DMS 273 treated with DMSO at 0.1 percent for 48 hours (cell line): ENCODE measurements at regions not wholly inside any gene's neighbourhood (a gene's known extent, or its start where the extent isn't known, plus 50 kb on each side); places are given as distances from the start of the nearest gene placed in this dataset.
"Not testable (repeated sequence)": the region's sequence is repeated elsewhere in the genome, so short reads cannot be mapped to it uniquely, and the experiment has no call there.

ENCODE experiments used
- DNase-seq: peaks from one replicate; lab custom pipeline; 2025; lab: John Stamatoyannopoulos, UW

DNA sequence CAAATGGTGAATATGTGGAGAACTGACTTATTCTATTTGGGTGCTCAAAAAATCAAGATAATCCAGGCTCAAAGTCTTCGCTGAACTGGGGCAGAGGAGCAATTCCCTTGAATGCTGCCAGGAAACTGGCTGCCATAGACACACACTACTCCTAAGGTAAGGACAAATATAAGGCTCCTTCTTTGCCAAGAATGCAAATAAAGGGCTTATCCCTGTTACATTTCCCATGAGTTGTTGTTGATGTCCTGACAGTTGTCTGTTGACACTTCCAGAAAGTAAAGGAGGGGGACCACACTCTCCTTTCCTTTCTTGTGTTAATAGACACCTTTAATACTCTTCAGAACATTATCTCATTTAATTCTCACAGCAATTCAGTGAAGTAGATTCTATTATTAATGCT, 212.2 kb upstream of the PTBP2 start:
- no peak for DNase-seq

DNA sequence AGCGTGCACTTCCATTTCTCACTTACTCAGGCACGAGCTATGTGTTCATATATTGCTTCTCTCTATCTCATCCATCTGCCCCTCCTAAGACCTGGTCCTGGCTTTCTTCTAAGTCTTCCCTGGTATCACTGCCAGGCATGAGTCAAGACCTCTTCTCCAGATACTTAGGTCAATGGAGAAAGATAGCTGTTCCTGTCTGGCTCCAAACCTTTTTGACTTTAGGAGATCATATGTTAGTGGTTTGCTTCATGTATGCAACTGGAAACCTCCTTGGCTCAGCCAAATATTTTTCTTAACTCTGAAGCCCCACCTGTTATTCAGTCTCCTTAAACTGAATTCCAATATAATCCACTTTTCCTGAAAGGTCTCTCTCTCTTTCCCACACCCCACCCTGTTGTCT, 211.6 kb upstream of the PTBP2 start:
- no peak for DNase-seq

DNA sequence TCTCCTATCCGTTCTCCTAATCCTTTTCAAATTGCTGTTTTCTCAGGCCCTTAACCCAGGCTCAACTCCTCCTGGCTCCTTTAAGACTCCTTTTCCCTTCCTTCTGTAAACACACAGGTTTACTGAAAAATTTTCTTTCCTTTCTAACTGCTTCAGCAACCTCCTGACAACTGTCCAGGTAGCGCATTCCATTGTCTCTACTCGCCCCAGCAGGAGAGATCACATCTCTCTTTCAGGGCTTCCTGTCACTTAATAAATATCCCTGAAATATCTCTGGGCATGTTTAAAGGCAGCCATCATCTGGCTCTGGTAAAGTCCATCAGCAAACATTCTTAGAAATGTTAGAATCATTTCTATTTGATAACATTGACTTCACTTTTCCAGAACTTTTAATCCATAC, 211.2 kb upstream of the PTBP2 start:
- no peak for DNase-seq

DNA sequence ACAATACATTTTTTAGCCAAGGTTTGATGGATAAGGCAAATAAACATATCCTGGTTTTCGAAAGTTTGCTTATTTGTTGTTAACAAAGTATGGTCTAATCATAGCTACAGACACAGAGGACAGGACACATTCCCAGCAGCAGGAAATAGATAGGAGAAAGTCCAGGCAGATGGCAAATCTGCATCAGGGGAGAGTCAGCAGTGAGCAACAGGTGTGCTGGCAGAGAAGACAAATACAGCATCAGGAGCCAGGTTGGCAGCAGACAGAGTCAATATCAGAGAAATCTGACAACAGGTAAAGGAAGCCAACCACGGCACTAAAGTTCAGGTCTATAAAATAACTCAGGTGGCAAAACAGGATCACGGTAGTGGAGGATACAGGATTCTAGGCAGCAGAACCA, 210.7 kb upstream of the PTBP2 start:
- DNase-seq: no peak

DNA sequence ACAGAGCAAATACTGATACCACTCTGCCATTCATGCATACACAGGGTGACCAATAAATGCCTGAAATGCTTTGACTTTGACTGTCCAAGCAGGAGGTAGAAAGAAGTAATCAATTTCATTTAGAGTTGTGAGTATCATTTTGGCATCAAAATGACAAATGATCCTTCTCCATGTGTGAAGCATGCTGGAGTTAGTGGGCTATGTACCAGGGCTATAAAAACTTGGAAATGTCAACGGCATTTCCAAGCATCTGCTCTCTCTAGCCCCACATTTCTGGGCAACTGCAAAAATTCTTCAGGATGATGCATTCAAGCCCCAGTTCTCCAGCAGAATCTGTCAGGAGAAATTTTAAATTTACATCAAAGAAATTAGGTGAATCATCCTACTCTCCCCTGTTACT, 208.4 kb upstream of the PTBP2 start:
- no peak for DNase-seq

DNA sequence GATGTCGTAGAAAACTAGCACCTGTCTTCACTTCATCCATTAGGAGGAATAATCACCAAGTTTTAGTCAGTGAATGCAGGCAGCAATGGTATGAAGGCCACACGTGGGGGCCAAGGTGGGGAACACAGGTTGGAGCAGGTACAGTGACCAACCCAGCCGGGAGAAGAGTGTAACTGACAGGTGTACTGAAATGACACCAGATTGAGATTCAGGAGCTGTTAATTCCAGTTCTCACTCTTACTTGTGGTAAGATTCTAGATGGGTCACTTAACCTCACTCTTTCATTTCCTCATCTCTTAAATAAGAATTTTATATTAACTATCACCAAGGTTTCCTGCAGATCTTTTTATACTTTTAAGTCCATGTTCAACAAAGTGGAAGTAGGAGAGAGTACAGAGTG, 206.2 kb upstream of the PTBP2 start:
- no peak for DNase-seq

DNA sequence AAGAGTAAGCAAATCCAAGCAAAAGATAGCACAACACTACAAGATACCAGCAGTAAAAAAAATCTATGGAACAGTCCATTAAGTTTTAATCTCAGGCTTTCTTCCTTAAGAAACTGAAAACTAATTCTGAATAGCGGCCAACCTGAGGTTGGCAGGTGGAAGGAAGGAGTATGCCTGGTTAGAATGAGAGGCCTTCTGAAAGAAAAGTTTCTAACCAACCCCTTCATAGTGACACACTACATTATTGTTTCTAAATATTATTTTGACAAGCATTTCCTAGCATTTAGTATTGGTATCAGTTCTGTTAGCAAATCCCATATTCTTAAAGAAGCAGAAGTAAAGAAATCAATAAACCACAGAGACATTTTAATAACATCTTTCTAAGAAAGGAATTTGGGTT, 205.7 kb upstream of the PTBP2 start:
- no peak for DNase-seq

DNA sequence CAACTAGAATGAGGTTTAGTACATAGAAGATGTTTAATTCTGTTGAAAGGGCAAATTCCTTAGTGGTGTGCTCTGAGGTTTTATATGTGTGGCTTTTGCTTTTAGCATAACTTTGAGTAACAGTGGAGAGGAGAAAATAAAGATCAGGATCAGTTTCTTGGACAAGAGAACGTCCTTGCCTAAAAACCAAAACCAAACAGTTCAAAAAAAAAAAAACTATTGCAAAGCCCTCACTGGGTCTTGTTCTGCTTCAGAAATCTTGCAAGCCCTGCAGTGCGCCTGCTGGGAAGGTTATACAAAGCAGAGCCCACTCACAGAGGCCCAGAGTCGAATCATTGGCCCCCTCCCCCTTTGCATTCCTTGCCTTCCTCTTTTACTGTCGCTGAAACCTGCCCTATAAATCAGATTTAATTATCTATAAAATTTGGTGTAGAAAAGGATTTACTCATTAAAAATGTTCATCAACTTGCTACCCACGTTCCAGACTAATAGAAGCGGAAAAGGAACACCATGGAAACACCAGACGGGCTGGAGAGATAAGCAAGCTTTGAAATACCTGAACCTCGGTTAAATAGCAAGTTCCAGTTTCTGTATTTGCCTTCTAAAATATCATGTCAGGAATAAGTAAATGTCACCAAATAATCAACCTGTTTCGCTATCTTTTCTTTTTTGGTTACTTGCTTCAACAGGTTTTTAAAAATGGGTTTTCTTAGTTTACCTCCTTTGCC, 201.6 kb upstream of the PTBP2 start:
- no peak for DNase-seq

DNA sequence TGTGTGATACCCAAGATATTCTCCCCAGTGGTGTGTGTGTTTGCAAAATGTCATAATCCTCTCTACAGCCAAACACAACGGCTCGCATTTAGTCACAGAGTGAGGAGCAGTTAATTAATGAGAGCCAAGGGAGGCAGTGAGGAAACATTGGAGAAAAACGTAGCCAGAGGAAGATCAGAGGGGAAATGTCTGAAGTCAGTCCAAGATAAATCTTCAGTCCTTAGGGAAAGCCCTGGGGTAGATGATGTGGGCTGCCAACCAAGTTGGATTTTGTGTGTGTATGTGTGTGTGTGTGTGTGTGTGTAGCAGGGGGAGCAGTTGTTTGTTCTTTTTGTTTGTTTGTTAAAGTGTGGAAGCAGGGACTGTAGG, 201.0 kb upstream of the PTBP2 start:
- no peak for DNase-seq

DNA sequence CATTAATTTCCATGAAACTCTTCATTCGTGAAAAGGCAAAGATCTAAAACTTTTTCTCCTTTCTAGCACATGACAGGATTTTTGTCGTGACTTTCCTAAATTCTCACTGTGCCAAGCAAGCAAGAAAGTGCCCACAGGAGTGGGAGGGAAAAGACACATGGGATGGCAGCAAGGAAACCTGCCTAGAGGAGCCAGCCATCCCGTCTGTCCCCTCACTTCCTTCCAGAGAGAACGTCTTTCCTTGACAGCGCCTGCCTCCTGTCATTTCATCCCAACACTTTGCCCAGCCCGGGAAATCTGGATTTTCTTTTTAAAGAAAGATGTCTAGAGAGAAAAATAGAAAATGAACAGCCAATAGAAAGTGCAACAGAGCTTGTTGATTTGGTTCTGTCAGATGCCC, 200.6 kb upstream of the PTBP2 start:
- DNase-seq: no peak

DNA sequence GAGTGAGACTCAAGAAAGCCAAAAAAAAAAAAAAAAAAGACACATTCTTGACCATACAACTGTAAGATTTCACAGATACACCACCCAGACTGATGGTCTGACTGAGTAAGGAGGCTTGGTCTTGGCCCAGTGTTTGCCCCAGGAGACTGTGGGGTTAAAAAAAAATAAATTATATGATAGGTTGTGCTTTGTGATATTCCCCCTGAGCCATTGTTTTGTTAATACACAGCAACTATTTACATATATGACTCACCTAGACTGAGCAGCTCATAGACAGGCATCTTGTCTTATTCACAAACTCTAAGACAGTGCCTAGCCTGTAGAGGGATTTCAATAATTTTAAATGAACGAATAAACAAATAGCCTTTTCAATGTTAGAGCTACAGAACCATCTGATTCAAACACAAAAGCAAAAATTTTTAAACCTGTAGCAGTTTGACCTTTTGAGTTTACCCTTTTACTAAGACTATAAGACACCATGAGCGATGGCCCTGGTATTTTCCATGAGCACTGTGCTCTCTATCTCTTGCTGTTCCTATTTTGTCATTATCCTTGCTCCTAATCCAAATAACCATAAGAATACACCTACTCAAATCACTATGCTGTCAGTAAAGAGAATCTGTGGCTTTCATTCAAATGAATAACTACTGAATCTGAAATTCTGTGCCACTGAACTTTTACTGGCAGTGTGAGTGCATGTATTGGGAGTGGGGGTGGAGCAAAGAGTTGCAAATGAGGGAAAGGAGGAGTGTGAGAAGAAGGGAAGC, 199.4 kb upstream of the PTBP2 start:
- DNase-seq: no peak

DNA sequence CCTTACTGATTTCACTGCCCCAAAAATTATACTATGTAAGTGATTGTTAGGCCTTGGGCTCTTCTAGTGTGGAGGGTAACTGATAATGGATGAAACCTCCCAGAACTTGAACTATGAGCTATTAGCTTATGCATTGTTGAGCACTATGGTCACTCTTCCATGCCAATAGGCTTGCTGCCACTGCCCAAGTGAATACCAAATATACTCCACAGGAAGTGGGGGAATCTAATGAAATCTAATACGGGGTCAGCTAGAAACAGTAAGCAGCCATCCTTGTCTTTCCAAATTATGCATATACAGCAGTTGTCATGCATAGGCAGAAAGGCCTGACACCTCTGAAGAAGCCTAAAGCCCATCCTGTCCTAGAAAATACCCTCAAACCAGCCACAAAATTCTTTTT, 198.7 kb upstream of the PTBP2 start:
- DNase-seq: no peak

DNA sequence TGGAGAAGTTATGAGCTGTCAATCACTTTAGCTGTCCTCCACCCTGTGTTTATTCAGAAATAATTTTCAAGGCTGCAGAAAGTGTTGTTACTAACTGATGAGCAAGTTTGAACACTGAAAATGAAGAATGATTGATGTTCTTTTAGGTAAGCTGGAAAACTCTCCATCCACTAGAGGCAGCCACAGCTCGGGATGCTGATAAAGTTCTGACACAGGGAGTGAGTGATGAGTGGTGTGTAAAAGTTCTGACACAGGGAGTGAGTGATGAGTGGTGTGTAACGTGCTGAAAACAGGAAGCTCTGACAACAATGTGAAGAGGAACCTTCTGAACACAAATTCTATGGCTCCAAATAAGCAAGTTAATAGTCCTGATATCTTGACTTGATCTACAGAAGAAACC, 197.5 kb upstream of the PTBP2 start:
- no peak for DNase-seq

DNA sequence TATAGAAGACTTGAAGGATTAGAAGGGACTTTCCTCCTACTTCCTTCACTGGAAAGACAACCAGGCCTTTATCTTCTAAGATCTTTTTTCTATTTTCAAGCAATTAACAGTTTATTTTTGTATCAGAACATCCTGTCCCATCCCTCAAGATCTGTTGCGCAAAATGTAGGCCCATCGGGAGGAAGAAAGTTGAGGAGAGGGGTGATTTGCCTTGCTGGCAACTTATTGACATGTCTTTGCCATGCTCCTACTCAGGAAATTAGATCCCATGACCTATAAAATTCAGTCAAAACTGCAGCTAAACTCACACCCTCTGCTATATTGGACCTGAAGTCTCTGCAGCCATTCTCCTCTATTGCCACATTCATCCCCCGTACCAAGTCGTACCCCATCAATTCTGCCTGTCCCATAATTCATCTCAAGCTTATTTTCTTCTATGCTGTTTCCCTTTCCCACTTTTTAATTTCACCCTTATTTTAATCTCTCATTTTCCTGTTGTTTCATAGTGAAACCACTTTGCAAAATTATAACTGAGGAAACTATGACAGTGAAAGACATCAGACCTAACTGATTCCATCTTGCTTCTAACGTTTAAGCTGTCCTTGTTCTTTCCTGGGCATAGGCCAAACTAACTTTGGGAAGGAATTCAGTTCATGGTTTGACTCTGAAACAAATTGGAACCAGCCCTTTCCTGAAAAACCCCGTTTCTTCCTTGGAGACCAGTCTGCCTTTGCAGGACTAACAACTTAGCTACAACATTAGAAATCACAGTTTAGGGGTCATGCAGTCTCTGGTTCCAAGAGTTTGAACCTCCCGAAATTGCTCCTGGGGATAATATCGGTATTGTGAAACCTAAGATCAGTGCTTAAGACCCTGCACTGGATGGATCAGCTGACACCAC, 195.7 kb upstream of the PTBP2 start:
- no peak for DNase-seq

DNA sequence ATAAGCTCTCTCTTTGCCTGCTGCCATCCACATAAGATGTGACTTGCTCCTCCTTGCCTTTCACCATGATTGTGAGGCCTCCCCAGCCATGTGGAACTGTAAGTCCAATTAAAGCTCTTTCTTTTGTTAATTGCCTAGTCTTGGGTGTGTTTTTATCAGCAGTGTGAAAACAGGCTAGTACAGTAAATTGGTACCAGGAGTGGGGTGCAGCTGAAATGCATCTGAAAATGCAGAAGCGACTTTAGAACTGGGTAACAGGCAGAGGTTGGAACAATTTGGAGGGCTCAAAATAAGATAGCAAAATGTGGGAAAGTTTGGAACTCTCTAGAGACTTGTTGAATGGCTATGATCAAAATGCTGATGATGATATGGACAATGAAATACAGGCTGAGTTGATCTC, 192.9 kb upstream of the PTBP2 start:
- not testable (repeated sequence) for DNase-seq

DNA sequence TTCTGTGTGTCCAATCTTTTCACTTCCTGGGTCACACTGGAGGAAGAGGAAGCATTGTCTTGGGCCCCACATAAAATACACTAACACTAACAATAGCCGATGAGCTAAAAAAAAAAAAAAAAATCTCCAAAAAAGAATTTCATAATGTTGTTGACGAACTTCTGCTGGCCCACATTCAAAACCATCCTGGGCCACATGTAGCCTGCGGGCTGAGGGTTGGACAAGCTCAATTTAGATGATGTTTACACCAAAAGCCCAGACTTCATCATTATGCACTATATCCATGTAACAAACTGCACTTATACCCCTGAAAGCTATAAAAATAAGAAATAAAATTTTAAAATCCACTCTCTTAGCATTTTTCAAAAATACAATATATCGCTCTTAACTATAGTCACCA, 187.8 kb upstream of the PTBP2 start:
- DNase-seq: no peak

DNA sequence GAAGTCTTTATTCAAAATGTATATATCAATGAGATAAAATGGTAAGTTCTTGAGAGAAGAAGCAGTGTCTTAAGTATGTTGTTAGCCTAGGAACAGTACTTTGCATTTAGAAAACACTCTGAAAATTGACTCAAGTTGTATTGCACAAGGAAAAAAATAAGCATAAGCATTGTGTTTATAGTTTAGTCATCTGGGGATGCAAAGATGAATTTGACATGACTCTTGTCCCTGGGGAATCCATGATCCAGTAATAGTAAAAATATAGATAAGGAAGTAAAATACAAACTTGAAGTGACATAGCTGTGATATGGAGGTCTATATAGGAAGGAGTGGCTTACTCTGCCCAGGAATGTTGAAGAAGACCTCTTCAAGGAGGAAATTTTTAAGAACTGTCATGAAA, 185.0 kb upstream of the PTBP2 start:
- DNase-seq: no peak

DNA sequence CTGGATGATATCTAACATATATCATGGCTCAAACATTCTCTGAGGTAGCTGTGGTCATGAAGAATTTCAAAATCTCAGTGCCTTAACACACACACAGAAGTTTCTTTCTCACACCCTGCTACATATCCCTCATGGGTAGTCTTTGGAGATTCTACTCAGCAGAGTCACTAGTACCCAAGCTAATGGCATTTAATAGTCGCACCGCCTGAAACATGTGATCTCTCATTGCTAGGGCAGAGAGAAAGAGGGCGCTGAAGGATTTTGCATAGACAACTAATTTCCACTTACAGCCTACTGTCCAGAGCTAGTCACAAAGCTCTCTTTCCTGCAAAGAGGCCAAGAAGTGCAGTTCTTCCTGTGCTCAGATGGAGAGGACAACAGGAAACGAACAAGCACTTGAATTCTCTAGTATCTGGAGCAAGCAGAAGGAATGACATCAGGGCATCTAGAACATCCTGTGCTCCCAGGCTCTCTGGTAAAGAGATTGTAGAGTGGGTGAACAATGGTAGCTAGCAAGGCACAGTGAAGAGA, 183.4 kb upstream of the PTBP2 start:
- DNase-seq: no peak

DNA sequence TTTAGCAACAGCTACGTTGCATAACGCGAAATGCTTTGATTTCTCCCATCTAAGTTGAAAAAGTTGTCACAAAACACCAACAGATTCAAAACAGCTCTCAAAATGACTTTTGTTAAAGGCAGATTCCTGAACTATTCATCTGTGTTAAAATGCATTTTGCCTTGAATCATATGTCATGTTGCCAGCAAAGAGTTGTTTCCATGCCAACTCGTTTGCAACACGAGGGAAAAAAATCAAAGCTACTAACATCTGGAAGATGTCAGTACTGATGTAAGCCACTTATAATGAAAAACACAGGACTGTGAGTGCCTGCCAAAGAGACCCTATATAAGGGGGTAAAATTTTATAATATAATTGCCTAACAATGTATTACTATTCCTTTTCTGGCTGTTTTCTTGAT, 182.7 kb upstream of the PTBP2 start:
- DNase-seq: no peak

DNA sequence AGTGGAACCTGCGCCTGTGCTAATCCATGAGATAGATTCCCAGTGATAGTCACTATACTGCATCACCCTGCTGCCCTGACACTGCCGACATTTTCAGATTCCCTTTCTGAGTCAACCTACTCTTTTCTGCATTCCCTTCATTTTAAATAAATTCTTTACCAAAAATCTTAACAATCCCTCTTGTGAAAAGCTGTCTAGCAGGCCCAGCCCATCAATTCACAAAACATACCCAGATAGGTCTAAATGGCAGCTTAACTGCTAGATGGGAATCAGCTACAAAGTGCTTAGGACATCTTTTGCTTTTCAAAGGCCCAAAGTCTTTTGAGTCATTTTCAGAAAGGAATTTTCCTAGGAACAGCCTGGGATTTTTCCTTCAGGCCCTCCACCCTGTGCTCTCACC, 180.1 kb upstream of the PTBP2 start:
- DNase-seq: no peak

DNA sequence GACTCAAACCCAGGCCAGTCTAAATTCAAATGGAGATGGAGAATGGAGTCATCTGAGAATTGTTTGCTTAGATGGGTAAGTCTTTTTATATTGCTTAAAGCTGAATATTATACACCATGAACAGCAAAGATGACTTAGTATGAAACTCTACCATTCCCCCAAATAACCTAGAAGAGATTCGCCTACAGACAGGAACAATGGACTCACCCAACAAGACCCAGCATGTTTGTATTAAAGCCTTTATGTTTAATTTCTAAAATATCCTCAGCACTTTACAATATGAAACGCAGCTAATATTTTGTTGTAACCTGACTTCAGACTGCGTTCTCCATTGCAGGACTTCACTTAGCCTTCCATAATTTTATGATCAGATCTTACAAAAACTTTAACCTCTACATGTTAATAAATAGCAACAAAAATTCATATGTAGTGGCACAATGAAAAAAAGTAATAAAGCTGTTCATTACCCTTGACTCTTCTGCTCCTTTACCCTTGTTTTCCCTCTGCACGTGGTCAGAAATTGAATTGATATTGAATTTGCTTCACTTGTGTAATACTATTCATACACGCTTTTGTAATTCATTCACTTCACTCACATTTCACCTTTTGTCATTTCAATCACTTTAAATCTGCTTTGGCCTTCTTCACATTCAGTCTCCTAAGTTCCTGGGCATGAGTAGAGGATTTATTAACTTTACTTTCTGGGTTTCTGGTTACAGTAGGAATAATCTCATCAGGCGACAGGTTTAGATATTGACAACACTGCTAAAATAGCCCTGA, 177.3 kb upstream of the PTBP2 start:
- no peak for DNase-seq

DNA sequence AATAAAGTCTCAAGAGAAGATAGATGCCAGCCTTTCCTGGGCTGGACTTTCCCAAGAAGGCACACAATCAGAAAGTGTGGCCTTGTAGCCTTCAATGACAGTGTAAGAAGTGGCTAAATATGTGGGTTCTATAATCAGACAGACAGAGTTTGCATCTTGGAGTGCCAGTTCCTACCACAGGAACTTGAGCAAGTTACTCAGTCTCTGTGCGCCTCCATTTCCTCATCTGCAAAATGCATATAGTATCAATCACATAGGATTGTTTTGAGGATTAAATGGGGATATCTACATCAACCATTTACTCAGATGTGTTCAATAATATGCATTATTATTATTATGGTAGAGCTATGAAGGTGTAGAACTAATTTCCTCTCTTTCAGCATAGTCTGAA, 176.8 kb upstream of the PTBP2 start:
- DNase-seq: no peak
